GM12878 (cell line): ENCODE measurements at regions not wholly inside any gene's neighbourhood (a gene's known extent, or its start where the extent isn't known, plus 50 kb on each side); places are given as distances from the start of the nearest gene placed in this dataset.

Experiments used
- JUNB ChIP-seq: IDR thresholded peaks from 2 replicates; pipeline ENCODE4 v1.6.1; 2016; ENCODE audit warnings: antibody characterized with exemption, mild to moderate bottlenecking
- KDM1A ChIP-seq: fragments of 200-600 bp; sonication (generic); IDR thresholded peaks from 2 replicates; pipeline ENCODE4 v1.6.1; 2016; ENCODE audit warnings: borderline replicate concordance
- PKNOX1 ChIP-seq: fragments of 450-650 bp; IDR thresholded peaks from 2 replicates; pipeline ENCODE4 v1.6.1; 2016; ENCODE audit warnings: mild to moderate bottlenecking
- ZNF207 ChIP-seq: fragments of 450-650 bp; IDR thresholded peaks from 2 replicates; pipeline ENCODE4 v1.6.1; 2014; ENCODE audit warnings: antibody characterized with exemption, mild to moderate bottlenecking, borderline replicate concordance
- ZNF687 ChIP-seq: fragments of 450-650 bp; IDR thresholded peaks from 2 replicates; pipeline ENCODE4 v1.6.1; 2017; ENCODE audit warnings: mild to moderate bottlenecking, moderate library complexity
- TF ChIP-seq, protein P1 (sequence below), 3 experiments: IDR thresholded peaks in 2 of 3; conservative IDR thresholded peaks in 1 of 3; 2 replicates each; pipeline ENCODE4 v1.5.1; 2011; ENCODE audit warnings: low read depth in 3 of 3, low read length in 3 of 3, mild to moderate bottlenecking in 3 of 3, control low read depth in 2 of 3, moderate library complexity in 2 of 3, inconsistent platforms in 1 of 3, mixed read lengths in 1 of 3; ENCODE audit not compliant: control insufficient read depth in 2 of 3, insufficient read depth in 1 of 3; ENCODE audit errors: extremely low read depth in 1 of 3

DNA sequence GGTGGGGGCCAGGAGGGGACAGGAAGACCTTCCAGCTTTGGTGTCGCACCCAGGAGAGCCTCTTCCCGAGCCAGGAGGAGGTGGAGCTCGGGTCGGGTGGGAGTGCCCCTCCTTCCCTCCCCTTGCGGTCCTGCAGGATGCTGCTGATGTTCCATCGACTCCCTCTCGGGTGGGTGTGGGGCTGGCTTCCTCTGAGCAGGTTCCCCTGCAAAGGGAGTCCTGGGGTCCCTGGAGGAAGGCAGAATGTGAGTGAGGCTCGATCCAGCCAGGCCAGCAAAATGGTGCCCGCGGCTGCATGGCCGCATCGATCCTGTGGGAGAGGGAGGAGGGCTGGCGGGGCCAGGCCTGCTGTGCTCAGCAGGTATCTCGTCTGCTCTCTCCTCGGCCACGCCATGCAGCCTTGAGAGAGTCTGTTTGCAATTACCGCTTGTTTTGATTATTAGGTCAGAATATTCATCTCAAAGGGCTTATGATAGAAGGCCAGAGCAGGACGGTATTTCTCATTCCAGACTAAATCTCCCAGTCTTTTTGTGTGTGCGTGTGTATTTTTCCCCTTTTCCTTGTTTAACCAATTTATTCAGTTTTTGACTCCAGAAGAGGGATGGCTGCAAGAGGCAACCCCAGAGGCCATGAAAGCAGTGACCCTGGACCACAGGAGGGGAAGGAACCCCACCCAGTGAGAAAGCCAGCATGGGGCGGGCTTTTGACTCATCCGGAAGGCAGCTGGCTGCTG lies 137.3 kb upstream of the ZMIZ1 start (continued):
- no peak for TF ChIP-seq ZNF687
- no peak for TF ChIP-seq KDM1A
- no peak for TF ChIP-seq JUNB
- no peak for TF ChIP-seq ZNF207
- TF ChIP-seq, protein P1, sequence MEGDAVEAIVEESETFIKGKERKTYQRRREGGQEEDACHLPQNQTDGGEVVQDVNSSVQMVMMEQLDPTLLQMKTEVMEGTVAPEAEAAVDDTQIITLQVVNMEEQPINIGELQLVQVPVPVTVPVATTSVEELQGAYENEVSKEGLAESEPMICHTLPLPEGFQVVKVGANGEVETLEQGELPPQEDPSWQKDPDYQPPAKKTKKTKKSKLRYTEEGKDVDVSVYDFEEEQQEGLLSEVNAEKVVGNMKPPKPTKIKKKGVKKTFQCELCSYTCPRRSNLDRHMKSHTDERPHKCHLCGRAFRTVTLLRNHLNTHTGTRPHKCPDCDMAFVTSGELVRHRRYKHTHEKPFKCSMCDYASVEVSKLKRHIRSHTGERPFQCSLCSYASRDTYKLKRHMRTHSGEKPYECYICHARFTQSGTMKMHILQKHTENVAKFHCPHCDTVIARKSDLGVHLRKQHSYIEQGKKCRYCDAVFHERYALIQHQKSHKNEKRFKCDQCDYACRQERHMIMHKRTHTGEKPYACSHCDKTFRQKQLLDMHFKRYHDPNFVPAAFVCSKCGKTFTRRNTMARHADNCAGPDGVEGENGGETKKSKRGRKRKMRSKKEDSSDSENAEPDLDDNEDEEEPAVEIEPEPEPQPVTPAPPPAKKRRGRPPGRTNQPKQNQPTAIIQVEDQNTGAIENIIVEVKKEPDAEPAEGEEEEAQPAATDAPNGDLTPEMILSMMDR (IDR thresholded peaks at IDR 0.05 in 2 of 3, conservative IDR thresholded peaks at IDR 0.05 in 1 of 3; ENCODE audit: control insufficient read depth in 2 of 3, extremely low read depth in 1 of 3, insufficient read depth in 1 of 3, low read depth in 3 of 3, low read length in 3 of 3), result no peak
- TF ChIP-seq PKNOX1, result no peak
